K562 (cell line): ENCODE measurements at regions not wholly inside any gene's neighbourhood (a gene's known extent, or its start where the extent isn't known, plus 50 kb on each side); places are given as distances from the start of the nearest gene placed in this dataset.
A peak's percentile ranks its signal among the peaks of the same experiment; 100 is the strongest.

Experiments used
- ATF1 ChIP-seq, 2 experiments: fragments of 450-650 bp in 1 of 2; IDR thresholded peaks; 2 replicates each; pipeline ENCODE4 v1.6.1; 2016; ENCODE audit warnings: missing compliant biosample characterization in 1 of 2, missing genetic modification characterization in 1 of 2
- ATF7 ChIP-seq: fragments of 450-650 bp; IDR thresholded peaks from 2 replicates; pipeline ENCODE4 v1.7.1; 2014; ENCODE audit warnings: mild to moderate bottlenecking, moderate library complexity
- CAMTA2 ChIP-seq: fragments of 250-450 bp; sonication (Bioruptor Pico); conservative IDR thresholded peaks from 2 replicates; pipeline ENCODE4 v1.5.1; 2022
- DNMT1 ChIP-seq: fragments of 450-650 bp; IDR thresholded peaks from 2 replicates; pipeline ENCODE4 v1.6.1; 2016; ENCODE audit warnings: antibody characterized with exemption, mild to moderate bottlenecking
- ELK1 ChIP-seq: sonication (generic); formaldehyde crosslinking; IDR thresholded peaks from 2 replicates; pipeline ENCODE4 v1.8.1; 2022; ENCODE audit warnings: missing genetic modification reagents
- ETV1 ChIP-seq: fragments of 450-650 bp; conservative IDR thresholded peaks from 2 replicates; pipeline ENCODE4 v1.6.1; 2016; ENCODE audit warnings: missing genetic modification characterization, control low read depth, low read depth, missing compliant biosample characterization
- JUND ChIP-seq, 2 experiments: IDR thresholded peaks; 2 replicates in 1 of 2; 3 replicates in 1 of 2; pipeline ENCODE4 v1.6.1; 2011; ENCODE audit warnings: borderline replicate concordance in 2 of 2, low read depth in 2 of 2, low read length in 2 of 2, improper control_type of control experiment in 1 of 2, missing biosample characterization in 1 of 2, missing genetic modification characterization in 1 of 2, missing genetic modification reagents in 1 of 2
- TARDBP ChIP-seq: fragments of 450-650 bp; IDR thresholded peaks from 2 replicates; pipeline ENCODE4 v1.6.1; 2016
- ZBTB49 ChIP-seq: sonication (generic); formaldehyde crosslinking; IDR thresholded peaks from 2 replicates; pipeline ENCODE4 v1.8.0; 2022; ENCODE audit warnings: missing genetic modification reagents, mild to moderate bottlenecking, borderline replicate concordance
- ZNF79 ChIP-seq: fragments of 250-450 bp; sonication (Bioruptor Pico); IDR thresholded peaks from 2 replicates; pipeline ENCODE4 v1.4.0; 2020; ENCODE audit warnings: low read depth, mild to moderate bottlenecking, moderate library complexity
- TF ChIP-seq, protein P1 (sequence below): fragments of 450-650 bp; IDR thresholded peaks from 2 replicates; pipeline ENCODE4 v1.6.1; 2016; ENCODE audit warnings: low read depth
- TF ChIP-seq, protein P2 (sequence below), 2 experiments: fragments of 450-650 bp in 1 of 2; sonication (generic) in 1 of 2; formaldehyde crosslinking in 1 of 2; IDR thresholded peaks in 1 of 2; conservative IDR thresholded peaks in 1 of 2; 2 replicates each; pipeline versions ENCODE4 v1.6.1 to v1.8.1; 2016 to 2023; ENCODE audit warnings: mild to moderate bottlenecking in 2 of 2, moderate library complexity in 2 of 2, inconsistent platforms in 1 of 2, missing genetic modification reagents in 1 of 2

- TF ChIP-seq ATF1 (CRISPR knock-in tag; IDR thresholded peaks at IDR 0.05) (no peak), ATF1 (tag; IDR thresholded peaks at IDR 0.05) (peak; percentile 56), ETV1 (tag) (no peak), CAMTA2 (CRISPR knock-in tag) (no peak), ZNF79 (CRISPR knock-in tag) (no peak), ATF7 (peak; percentile 42; the same call in 1 of the 2 replicates), TARDBP (no peak), DNMT1 (no peak), JUND (IDR thresholded peaks at IDR 0.05; ENCODE audit: borderline replicate concordance, low read depth, low read length) (no peak), JUND (tag; IDR thresholded peaks at IDR 0.05; ENCODE audit: borderline replicate concordance, low read depth, low read length) (peak; percentile 27; the same call in 1 of the 3 replicates), ELK1 (no peak), ZBTB49 (CRISPR knock-in tag) (no peak)
- TF ChIP-seq, protein P1, sequence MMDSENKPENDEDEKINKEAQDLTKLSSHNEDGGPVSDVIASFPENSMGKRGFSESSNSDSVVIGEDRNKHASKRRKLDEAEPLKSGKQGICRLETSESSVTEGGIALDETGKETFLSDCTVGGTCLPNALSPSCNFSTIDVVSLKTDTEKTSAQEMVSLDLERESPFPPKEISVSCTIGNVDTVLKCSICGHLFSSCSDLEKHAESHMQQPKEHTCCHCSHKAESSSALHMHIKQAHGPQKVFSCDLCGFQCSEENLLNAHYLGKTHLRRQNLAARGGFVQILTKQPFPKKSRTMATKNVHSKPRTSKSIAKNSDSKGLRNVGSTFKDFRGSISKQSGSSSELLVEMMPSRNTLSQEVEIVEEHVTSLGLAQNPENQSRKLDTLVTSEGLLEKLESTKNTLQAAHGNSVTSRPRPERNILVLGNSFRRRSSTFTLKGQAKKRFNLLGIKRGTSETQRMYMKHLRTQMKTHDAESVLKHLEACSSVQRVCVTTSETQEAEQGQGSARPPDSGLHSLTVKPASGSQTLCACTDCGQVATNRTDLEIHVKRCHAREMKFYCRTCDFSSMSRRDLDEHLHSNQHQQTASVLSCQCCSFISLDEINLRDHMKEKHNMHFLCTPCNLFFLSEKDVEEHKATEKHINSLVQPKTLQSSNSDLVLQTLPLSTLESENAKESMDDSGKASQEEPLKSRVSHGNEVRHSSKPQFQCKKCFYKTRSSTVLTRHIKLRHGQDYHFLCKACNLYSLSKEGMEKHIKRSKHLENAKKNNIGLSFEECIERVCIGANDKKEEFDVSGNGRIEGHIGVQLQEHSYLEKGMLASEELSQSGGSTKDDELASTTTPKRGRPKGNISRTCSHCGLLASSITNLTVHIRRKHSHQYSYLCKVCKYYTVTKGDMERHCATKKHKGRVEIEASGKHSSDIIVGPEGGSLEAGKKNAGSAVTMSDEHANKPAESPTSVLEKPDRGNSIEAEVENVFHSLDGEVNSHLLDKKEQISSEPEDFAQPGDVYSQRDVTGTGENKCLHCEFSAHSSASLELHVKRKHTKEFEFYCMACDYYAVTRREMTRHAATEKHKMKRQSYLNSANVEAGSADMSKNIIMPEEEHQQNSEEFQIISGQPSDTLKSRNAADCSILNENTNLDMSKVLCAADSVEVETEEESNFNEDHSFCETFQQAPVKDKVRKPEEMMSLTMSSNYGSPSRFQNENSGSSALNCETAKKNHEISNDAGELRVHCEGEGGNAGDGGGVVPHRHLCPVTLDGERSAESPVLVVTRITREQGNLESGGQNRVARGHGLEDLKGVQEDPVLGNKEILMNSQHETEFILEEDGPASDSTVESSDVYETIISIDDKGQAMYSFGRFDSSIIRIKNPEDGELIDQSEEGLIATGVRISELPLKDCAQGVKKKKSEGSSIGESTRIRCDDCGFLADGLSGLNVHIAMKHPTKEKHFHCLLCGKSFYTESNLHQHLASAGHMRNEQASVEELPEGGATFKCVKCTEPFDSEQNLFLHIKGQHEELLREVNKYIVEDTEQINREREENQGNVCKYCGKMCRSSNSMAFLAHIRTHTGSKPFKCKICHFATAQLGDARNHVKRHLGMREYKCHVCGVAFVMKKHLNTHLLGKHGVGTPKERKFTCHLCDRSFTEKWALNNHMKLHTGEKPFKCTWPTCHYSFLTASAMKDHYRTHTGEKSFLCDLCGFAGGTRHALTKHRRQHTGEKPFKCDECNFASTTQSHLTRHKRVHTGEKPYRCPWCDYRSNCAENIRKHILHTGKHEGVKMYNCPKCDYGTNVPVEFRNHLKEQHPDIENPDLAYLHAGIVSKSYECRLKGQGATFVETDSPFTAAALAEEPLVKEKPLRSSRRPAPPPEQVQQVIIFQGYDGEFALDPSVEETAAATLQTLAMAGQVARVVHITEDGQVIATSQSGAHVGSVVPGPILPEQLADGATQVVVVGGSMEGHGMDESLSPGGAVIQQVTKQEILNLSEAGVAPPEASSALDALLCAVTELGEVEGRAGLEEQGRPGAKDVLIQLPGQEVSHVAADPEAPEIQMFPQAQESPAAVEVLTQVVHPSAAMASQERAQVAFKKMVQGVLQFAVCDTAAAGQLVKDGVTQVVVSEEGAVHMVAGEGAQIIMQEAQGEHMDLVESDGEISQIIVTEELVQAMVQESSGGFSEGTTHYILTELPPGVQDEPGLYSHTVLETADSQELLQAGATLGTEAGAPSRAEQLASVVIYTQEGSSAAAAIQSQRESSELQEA: no peak
- TF ChIP-seq, protein P2, sequence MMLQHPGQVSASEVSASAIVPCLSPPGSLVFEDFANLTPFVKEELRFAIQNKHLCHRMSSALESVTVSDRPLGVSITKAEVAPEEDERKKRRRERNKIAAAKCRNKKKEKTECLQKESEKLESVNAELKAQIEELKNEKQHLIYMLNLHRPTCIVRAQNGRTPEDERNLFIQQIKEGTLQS (IDR thresholded peaks at IDR 0.05): 0 out of 2 replicates have a peak, but pooled peaks have one; percentile 30
- TF ChIP-seq, protein P2 (CRISPR knock-in tag; conservative IDR thresholded peaks at IDR 0.05): no peak
- TF ChIP-seq, all 486 proteins: peak for 11
These were observed 132.7 kb upstream of the IFNGR1 start (continued) for GRCh38 chr6:137351890-137352289.
